Esophagus muscularis mucosa (tissue), 4 donors: ENCODE measurements at regions not wholly inside any gene's neighbourhood (a gene's known extent, or its start where the extent isn't known, plus 50 kb on each side); places are given as distances from the start of the nearest gene placed in this dataset.

Source experiments
- CTCF ChIP-seq, 3 experiments: fragments of 200-600 bp in 2 of 3; fragments of 450-650 bp in 1 of 3; sonication (generic) in 2 of 3; IDR thresholded peaks; one replicate each; pipeline ENCODE4 v1.5.1; 2017 to 2019; ENCODE audit warnings: antibody characterized with exemption in 3 of 3, mild to moderate bottlenecking in 2 of 3, moderate library complexity in 1 of 3
- EP300 ChIP-seq: sonication (generic); formaldehyde crosslinking; IDR thresholded peaks from one replicate; pipeline ENCODE4 v1.6.1; 2017; ENCODE audit warnings: antibody characterized with exemption
- POLR2A ChIP-seq: fragments of 450-650 bp; IDR thresholded peaks from one replicate; pipeline ENCODE4 v1.6.1; 2017; ENCODE audit warnings: antibody characterized with exemption, moderate library complexity, mild to moderate bottlenecking, low read depth
- POLR2AphosphoS5 ChIP-seq, 2 donors: sonication (generic); formaldehyde crosslinking; IDR thresholded peaks; one replicate each; pipeline ENCODE4 v1.6.1; 2017; ENCODE audit warnings: antibody characterized with exemption in 2 of 2

- TF ChIP-seq POLR2AphosphoS5 (IDR thresholded peaks at IDR 0.05): no peak
- TF ChIP-seq EP300: no peak
- TF ChIP-seq CTCF (IDR thresholded peaks at IDR 0.05): no peak
- no peak for TF ChIP-seq POLR2A
Measured at GRCh38 chr4:20085653-20086052, 166.1 kb upstream of the SLIT2 start.
